Calu3 (cell line): ENCODE measurements at regions not wholly inside any gene's neighbourhood (a gene's known extent, or its start where the extent isn't known, plus 50 kb on each side); places are given as distances from the start of the nearest gene placed in this dataset.

Source experiments
- BruUV-seq: library from RNA; stranded (reverse); fragments of 400-500 nt; replicated peaks from 2 replicates; lab custom pipeline; 2021; lab: Mats Ljungman, UMichigan
- CTCF ChIA-PET: fragments of 300-600 bp; sonication (Branson Sonifier 250); formaldehyde crosslinking; loops from one replicate; lab custom pipeline; 2022; ENCODE audit warnings: antibody characterized with exemption; lab: Charles Lee
- DNase-seq: peaks from one replicate; pipeline ENCODE4 v3.0.0; 2022
- H3K27ac Mint-ChIP-seq: one replicate; pipeline ENCODE4 v1.8.0; 2022; ENCODE audit warnings: mixed read lengths; ENCODE audit not compliant: unreplicated experiment
- H3K27me3 Mint-ChIP-seq: one replicate; pipeline ENCODE4 v1.8.0; 2022; ENCODE audit warnings: mixed read lengths; ENCODE audit not compliant: unreplicated experiment
- H3K36me3 Mint-ChIP-seq: one replicate; pipeline ENCODE4 v1.8.0; 2022; ENCODE audit warnings: mild to moderate bottlenecking, moderate library complexity, mixed read lengths; ENCODE audit not compliant: insufficient read depth, unreplicated experiment
- H3K4me1 Mint-ChIP-seq: one replicate; pipeline ENCODE4 v1.8.0; 2022; ENCODE audit warnings: mild to moderate bottlenecking, low read depth, mixed read lengths; ENCODE audit not compliant: unreplicated experiment
- H3K4me3 Mint-ChIP-seq: one replicate; pipeline ENCODE4 v1.8.0; 2022; ENCODE audit warnings: mild to moderate bottlenecking, low read depth, moderate library complexity, mixed read lengths; ENCODE audit not compliant: unreplicated experiment
- H3K9me3 Mint-ChIP-seq: one replicate; pipeline ENCODE4 v1.8.0; 2022; ENCODE audit warnings: low read depth, mixed read lengths; ENCODE audit not compliant: unreplicated experiment
- CTCF ChIP-seq: fragments of 200-600 bp; IDR thresholded peaks from one replicate; pipeline ENCODE4 v1.8.0; 2022; ENCODE audit warnings: antibody characterized with exemption; ENCODE audit not compliant: unreplicated experiment
- intact Hi-C: fragments of 100-400 bp; cut with micrococcal nuclease; formaldehyde crosslinking; loops from one replicate; pipeline ENCODE4 v1.10.0; 2022; ENCODE audit not compliant: unreplicated experiment

GRCh38 chr1:90161625-90162024 lies 166.7 kb downstream of the ZNF326 start:
- peaks cover 38% of the 10 kb centered on the region for H3K27me3 Mint-ChIP-seq
- TF ChIP-seq CTCF: no peak
- CTCF ChIA-PET: no interaction called here
- no peaks in the 10 kb centered on the region for H3K4me1 Mint-ChIP-seq
- no peak for DNase-seq
- no peaks in the 10 kb centered on the region for H3K9me3 Mint-ChIP-seq
- intact Hi-C loops: no loop called here
- no peak overlapping the region for H3K4me3 Mint-ChIP-seq
- H3K36me3 Mint-ChIP-seq: no peaks in the 10 kb centered on the region
- no TSS peak for BruUV-seq
- H3K27ac Mint-ChIP-seq: no peak overlapping the region

- CTCF ChIA-PET: no interaction called here
- H3K36me3 Mint-ChIP-seq: no peaks in the 10 kb centered on the region
- H3K27ac Mint-ChIP-seq: no peak overlapping the region
- intact Hi-C loops: no loop called here
- BruUV-seq: no TSS peak
- no peak overlapping the region for H3K4me3 Mint-ChIP-seq
- TF ChIP-seq CTCF: no peak
- H3K9me3 Mint-ChIP-seq: peaks cover 3% of the 10 kb centered on the region
- H3K27me3 Mint-ChIP-seq: peaks cover 20% of the 10 kb centered on the region
- DNase-seq: no peak
- H3K4me1 Mint-ChIP-seq: no peaks in the 10 kb centered on the region
Observed at GRCh38 chr1:90155721-90156487, 161.0 kb downstream of the ZNF326 start.

- Mint-ChIP-seq H3K27ac (no peak overlapping the region), H3K9me3 (peaks cover 3% of the 10 kb centered on the region), H3K4me1 (no peaks in the 10 kb centered on the region), H3K27me3 (peaks cover 8% of the 10 kb centered on the region), H3K36me3 (no peaks in the 10 kb centered on the region), H3K4me3 (no peak overlapping the region)
- CTCF ChIA-PET: no interaction called here
- intact Hi-C loops: no loop called here
- no peak for DNase-seq
- no peak for TF ChIP-seq CTCF
- BruUV-seq: no TSS peak
Observed at GRCh38 chr1:90154711-90155110, 159.8 kb downstream of the ZNF326 start.

GRCh38 chr1:90149101-90149500 lies 154.2 kb downstream of the ZNF326 start:
- DNase-seq: no peak
- peaks cover 8% of the 10 kb centered on the region for H3K9me3 Mint-ChIP-seq
- H3K4me1 Mint-ChIP-seq: no peaks in the 10 kb centered on the region
- no peak for TF ChIP-seq CTCF
- H3K27me3 Mint-ChIP-seq: peaks cover 8% of the 10 kb centered on the region
- no peaks in the 10 kb centered on the region for H3K36me3 Mint-ChIP-seq
- CTCF ChIA-PET: no interaction called here
- no TSS peak for BruUV-seq
- intact Hi-C loops: no loop called here
- no peak overlapping the region for H3K4me3 Mint-ChIP-seq
- H3K27ac Mint-ChIP-seq: no peak overlapping the region
